BLaER1 (cell line): ENCODE measurements at regions not wholly inside any gene's neighbourhood (a gene's known extent, or its start where the extent isn't known, plus 50 kb on each side); places are given as distances from the start of the nearest gene placed in this dataset.
"Not testable (repeated sequence)": the region's sequence is repeated elsewhere in the genome, so short reads cannot be mapped to it uniquely, and the experiment has no call there.

Experiments used
- H3K27ac ChIP-seq: shearing (Covaris generic); formaldehyde crosslinking; 2 replicates; pipeline ENCODE4 v1.8.1; 2022
- H3K27me3 ChIP-seq: shearing (Covaris generic); formaldehyde crosslinking; 2 replicates; pipeline ENCODE4 v1.8.1; 2022
- H3K36me3 ChIP-seq: shearing (Covaris generic); formaldehyde crosslinking; 2 replicates; pipeline ENCODE4 v1.8.1; 2022
- H3K4me1 ChIP-seq: shearing (Covaris generic); formaldehyde crosslinking; 2 replicates; pipeline ENCODE4 v1.8.1; 2022
- H3K4me2 ChIP-seq: shearing (Covaris generic); formaldehyde crosslinking; 2 replicates; pipeline ENCODE4 v1.8.1; 2022
- H3K4me3 ChIP-seq: shearing (Covaris generic); formaldehyde crosslinking; 2 replicates; pipeline ENCODE4 v1.8.1; 2022
- H3K9ac ChIP-seq: shearing (Covaris generic); formaldehyde crosslinking; 2 replicates; pipeline ENCODE4 v1.8.1; 2022
- H3K9me3 ChIP-seq: shearing (Covaris generic); formaldehyde crosslinking; 2 replicates; pipeline ENCODE4 v1.8.1; 2022
- H4K20me1 ChIP-seq: shearing (Covaris generic); formaldehyde crosslinking; 2 replicates; pipeline ENCODE4 v1.8.1; 2022
- Cebpa-rat ChIP-seq: shearing (Covaris generic); IDR thresholded peaks from 2 replicates; pipeline ENCODE4 v1.8.1; 2022

DNA sequence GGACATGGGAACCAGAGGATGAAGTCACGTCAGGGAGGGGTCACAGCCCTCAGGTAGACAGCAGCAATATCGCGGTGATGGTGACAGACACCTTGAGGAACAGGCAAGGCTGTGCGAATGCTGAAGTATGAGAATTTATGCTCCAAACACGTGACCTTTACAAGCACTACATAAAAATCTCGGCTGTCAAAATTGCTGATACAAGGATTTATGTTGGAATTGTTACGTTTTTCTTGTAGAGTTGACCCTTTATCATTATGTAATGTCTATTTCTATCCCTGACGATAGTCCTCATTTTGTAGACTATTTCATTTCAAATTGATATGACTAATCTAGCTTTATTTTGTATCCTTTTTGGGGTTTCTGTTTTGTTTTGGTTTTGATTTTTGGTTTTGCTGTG is 311.1 kb downstream of the C6orf118 start:
- H3K27ac ChIP-seq, result no peak overlapping the region
- no peak overlapping the region for H3K4me3 ChIP-seq
- H3K4me1 ChIP-seq, result no peaks in the 10 kb centered on the region
- no peak for TF ChIP-seq Cebpa-rat
- H3K9ac ChIP-seq, result no peak overlapping the region
- no peak overlapping the region for H3K4me2 ChIP-seq
- H3K27me3 ChIP-seq, result no peaks in the 10 kb centered on the region
- no peaks in the 10 kb centered on the region for H3K36me3 ChIP-seq
- H4K20me1 ChIP-seq, result no peaks in the 10 kb centered on the region
- H3K9me3 ChIP-seq, result peaks cover 15% of the 10 kb centered on the region

DNA sequence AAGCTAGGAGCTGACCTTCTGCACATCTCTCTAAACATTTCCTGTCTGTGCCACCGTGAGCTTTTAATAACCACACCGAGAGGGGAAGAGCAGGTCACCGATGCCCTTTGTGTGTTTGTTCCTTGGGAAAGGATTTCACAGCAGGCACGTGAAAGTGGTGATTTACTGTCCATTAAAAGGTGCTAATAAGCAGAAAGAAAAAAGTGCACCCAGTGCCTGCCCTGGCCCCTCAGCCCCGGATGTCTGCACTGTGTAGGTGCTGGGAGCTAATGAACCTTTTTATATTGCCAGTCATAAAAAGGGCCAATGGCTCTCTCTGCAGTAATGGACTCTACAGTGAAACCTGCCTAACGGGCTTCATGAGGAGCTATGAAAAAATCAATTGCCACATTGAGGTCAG is 312.6 kb downstream of the C6orf118 start:
- no peaks in the 10 kb centered on the region for H3K4me1 ChIP-seq
- H3K9me3 ChIP-seq, result peaks cover 8% of the 10 kb centered on the region
- H3K36me3 ChIP-seq, result no peaks in the 10 kb centered on the region
- H3K4me2 ChIP-seq, result no peak overlapping the region
- no peak overlapping the region for H3K4me3 ChIP-seq
- no peaks in the 10 kb centered on the region for H3K27me3 ChIP-seq
- no peak overlapping the region for H3K27ac ChIP-seq
- no peaks in the 10 kb centered on the region for H4K20me1 ChIP-seq
- H3K9ac ChIP-seq, result no peak overlapping the region
- TF ChIP-seq Cebpa-rat, result no peak

DNA sequence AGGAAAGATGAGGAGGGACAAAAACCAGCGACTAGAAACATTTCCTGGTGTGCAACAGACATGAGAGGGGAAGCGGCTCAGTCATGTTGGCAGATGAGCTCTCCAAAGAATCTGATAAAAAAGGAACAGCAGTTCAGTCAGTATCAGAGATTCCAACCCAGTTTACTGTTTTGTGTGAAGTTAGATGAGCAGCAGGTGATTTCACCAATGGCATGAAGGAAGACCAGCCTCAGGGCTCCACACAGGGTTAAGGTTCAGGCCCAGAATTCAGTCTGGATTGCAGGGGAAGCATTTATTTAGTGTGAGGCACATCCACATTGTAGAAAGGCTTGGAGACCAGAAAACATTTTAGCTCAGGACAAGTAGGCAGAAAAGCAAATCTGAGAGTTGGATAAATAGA is 317.8 kb downstream of the C6orf118 start:
- no peak overlapping the region for H3K9ac ChIP-seq

DNA sequence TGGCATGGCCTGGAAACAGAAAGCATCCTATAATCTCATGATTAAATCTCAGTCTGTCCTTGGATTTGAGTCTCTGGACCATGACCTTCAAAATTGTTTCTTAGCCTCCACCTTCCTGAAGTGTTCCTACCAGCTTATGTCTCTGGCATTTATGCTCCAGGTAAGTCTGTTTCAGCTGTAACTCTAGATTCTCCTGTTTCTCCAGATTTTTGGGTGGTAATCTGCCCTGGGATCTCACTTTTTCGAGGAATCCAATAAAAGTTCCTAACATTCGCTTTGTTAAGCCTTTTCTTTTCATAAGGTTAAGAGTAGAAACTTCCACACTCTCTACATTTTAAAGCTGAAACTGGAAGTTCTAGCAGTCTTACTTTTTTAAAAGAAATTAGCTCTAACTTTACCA is 318.5 kb downstream of the C6orf118 start:
- TF ChIP-seq Cebpa-rat, result no peak
- Histone ChIP-seq H3K4me3 (no peak overlapping the region), H4K20me1 (no peaks in the 10 kb centered on the region), H3K36me3 (no peaks in the 10 kb centered on the region), H3K27ac (no peak overlapping the region), H3K27me3 (no peaks in the 10 kb centered on the region), H3K4me1 (no peaks in the 10 kb centered on the region), H3K4me2 (no peak overlapping the region), H3K9me3 (no peaks in the 10 kb centered on the region), H3K9ac (no peak overlapping the region)

More for the DNA sequence above, 317.8 kb downstream of the C6orf118 start:
- H3K4me2 ChIP-seq, result no peak overlapping the region
- H3K27me3 ChIP-seq, result no peaks in the 10 kb centered on the region
- H3K4me3 ChIP-seq, result no peak overlapping the region
- H3K4me1 ChIP-seq, result no peaks in the 10 kb centered on the region
- H4K20me1 ChIP-seq, result no peaks in the 10 kb centered on the region
- no peaks in the 10 kb centered on the region for H3K9me3 ChIP-seq
- H3K36me3 ChIP-seq, result no peaks in the 10 kb centered on the region
- H3K27ac ChIP-seq, result no peak overlapping the region
- no peak for TF ChIP-seq Cebpa-rat

DNA sequence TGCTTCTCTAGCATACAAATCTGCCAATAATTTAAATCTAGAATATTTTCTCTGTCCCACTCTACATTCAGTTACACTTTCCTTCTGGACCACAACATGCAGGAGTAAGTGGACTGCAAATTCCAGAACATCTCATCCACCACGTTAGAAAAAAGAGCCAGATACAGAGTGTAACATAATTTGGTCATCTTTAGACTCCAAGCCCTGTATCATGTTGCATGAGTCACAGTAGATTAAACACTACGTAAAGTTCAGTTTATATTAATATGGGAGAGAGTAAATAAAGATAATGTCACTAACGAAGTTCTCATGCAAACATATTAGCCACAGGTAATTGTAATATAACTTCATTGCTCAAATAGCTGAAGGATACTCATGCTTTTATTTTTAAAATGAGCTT is 327.0 kb downstream of the C6orf118 start:
- H4K20me1 ChIP-seq, result no peaks in the 10 kb centered on the region
- no peaks in the 10 kb centered on the region for H3K4me1 ChIP-seq
- no peak overlapping the region for H3K27ac ChIP-seq
- no peaks in the 10 kb centered on the region for H3K9me3 ChIP-seq
- H3K9ac ChIP-seq, result no peak overlapping the region
- no peak for TF ChIP-seq Cebpa-rat
- H3K4me3 ChIP-seq, result no peak overlapping the region
- H3K27me3 ChIP-seq, result no peaks in the 10 kb centered on the region
- no peaks in the 10 kb centered on the region for H3K36me3 ChIP-seq
- no peak overlapping the region for H3K4me2 ChIP-seq

DNA sequence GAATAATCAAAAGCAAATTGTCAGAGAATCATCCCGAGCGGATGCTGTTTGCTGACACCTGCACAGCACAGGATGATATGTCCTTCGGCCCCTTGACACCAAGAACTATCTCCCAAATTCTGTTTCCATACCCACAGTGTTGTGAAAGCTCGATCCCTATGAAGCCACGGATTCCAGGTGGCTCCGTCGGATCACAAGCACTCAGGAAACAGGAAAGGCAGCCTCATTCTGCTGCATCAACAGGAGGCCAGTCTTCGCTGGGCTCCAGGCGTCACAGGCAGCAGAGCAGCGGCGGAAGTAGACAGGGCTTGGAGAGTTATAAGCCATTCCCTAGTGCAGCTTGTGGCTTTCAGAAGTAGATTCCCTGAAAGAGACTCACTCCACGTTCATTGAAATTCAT is 342.3 kb downstream of the C6orf118 start:
- TF ChIP-seq Cebpa-rat, result no peak
- Histone ChIP-seq H3K4me3 (no peak overlapping the region), H3K9ac (no peak overlapping the region), H3K27me3 (no peaks in the 10 kb centered on the region), H3K36me3 (no peaks in the 10 kb centered on the region), H3K4me2 (no peak overlapping the region), H3K9me3 (no peaks in the 10 kb centered on the region), H3K4me1 (no peaks in the 10 kb centered on the region), H4K20me1 (no peaks in the 10 kb centered on the region), H3K27ac (no peak overlapping the region)

DNA sequence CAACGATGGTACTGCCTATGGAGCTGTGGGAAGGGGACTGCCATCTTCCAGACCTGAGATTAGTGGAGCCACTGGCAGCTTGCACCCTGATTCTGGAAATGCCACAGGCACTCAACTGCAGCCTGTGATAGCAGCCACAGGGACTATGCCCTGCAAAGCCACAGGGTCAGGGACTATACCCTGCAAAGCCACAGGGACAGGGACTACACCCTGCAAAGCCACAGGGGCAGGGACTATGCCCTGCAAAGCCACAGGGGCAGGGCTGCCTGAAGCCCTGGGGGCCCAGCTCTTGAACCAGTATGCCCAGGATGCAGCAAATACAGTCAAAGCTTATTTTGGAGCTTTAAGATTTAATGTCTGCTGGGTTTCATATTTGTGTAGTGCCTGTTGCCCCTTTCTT is 346.6 kb downstream of the C6orf118 start:
- TF ChIP-seq Cebpa-rat, result no peak
- Histone ChIP-seq H3K9me3 (no peaks in the 10 kb centered on the region), H4K20me1 (no peaks in the 10 kb centered on the region)

DNA sequence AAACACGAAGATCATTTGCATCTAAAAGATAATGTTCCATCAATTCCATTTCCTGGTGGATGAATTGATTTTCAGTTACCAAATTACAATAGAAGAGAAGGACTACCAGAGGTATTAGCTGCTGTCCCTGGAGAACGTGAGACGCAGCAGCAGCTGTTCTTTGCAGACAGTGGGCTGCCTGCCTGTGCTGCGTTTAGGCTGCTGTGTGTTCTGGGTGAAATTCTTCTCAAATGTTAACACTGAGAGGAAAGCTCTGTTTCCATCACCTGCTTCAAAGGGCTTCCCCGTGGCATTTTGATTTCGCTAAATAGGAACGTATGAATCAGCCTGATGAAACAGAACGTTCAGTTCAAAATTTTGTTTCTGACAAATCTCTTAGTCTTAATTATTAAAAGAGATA is 362.2 kb downstream of the C6orf118 start:
- no peak overlapping the region for H3K4me3 ChIP-seq
- H3K4me2 ChIP-seq, result no peak overlapping the region
- H3K4me1 ChIP-seq, result no peaks in the 10 kb centered on the region
- H3K27me3 ChIP-seq, result no peaks in the 10 kb centered on the region
- no peaks in the 10 kb centered on the region for H4K20me1 ChIP-seq
- H3K36me3 ChIP-seq, result no peaks in the 10 kb centered on the region
- no peak overlapping the region for H3K9ac ChIP-seq
- H3K9me3 ChIP-seq, result no peaks in the 10 kb centered on the region
- no peak for TF ChIP-seq Cebpa-rat
- no peak overlapping the region for H3K27ac ChIP-seq

More for the DNA sequence above, 346.6 kb downstream of the C6orf118 start:
- H3K27ac ChIP-seq, result no peak overlapping the region
- no peak overlapping the region for H3K9ac ChIP-seq
- H3K36me3 ChIP-seq, result no peaks in the 10 kb centered on the region
- no peaks in the 10 kb centered on the region for H3K4me1 ChIP-seq
- no peak overlapping the region for H3K4me3 ChIP-seq
- H3K27me3 ChIP-seq, result no peaks in the 10 kb centered on the region
- no peak overlapping the region for H3K4me2 ChIP-seq

DNA sequence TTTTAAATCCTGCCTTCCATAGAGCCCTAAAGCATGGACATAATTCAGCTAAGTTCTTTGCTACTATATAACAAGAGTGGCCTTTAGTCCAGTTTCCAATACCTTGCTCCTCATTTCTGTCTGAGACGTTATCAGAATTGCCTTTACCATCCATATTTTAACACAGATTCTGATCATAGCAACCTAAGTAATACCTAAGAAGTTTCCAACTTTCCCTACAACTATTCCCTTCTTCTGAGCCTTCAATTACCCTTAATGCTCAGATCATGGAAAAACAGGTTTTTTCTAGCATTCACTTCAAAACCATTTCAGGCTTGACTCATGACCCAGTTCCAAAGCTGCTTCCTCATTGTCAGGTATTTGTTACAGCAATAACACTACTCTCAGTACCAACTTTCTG is 367.1 kb downstream of the C6orf118 start:
- Histone ChIP-seq H3K4me2 (no peak overlapping the region), H3K4me3 (no peak overlapping the region), H3K27ac (no peak overlapping the region), H3K27me3 (no peaks in the 10 kb centered on the region), H3K36me3 (no peaks in the 10 kb centered on the region), H3K9me3 (peaks cover 4% of the 10 kb centered on the region; the same call in 1 of the 2 replicates), H3K4me1 (no peaks in the 10 kb centered on the region), H3K9ac (no peak overlapping the region), H4K20me1 (no peaks in the 10 kb centered on the region)
- TF ChIP-seq Cebpa-rat, result no peak

DNA sequence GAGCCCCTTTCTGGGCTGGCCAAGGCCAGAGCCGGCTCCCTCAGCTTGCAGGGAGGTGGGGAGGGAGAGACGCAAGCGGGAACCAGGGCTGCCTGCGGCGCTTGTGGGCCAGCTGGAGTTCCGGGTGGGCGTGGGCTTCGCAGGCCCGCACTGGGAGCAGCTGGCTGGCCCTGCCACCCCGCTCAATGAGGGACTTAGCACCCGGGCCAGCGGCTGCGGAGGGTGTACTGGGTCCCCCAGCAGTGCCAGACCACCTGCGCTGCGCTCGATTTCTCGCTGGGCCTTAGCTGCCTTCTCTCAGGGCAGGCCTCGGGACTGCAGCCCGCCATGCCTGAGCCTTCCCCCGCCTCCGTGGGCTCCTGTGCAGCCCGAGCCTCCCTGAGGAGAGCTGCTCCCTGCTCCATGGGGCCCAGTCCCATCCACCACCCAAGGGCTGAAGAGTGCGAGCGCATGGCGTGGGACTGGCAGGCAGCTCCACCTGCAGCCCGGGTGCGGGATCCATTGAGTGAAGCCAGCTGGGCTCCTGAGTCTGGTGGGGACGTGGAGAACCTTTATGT is 376.1 kb downstream of the C6orf118 start:
- not testable (repeated sequence) for H3K9ac ChIP-seq, H3K27me3 ChIP-seq, H3K4me2 ChIP-seq, H3K4me3 ChIP-seq, H3K27ac ChIP-seq, H3K9me3 ChIP-seq, H3K36me3 ChIP-seq, H3K4me1 ChIP-seq, H4K20me1 ChIP-seq

DNA sequence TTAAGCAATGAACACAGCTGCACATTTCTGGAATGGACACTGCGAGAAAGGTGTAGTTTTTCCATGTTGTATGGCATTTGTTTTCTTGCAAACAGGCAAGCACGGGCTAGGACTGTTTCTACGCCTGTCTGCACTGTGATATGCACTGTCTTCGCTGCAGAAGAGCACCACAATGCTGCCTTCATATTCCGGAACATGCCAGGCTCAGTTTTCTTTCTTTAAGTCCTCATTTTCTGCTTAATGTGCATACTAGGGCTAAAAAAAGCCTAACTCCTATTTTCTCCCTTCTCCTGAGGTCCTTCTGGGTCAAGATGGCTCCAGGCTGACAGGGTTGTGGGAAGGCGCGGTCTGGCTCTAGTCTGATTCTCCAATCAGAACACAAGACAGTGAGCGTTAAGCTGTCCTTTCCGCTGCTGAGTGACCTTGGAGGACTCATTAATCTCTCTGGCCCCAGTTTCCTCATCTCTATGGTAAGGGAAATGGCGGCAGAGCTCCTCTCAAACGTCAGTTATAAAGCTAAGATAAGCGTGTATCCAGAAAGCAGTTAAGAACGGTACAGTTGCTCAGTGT is 379.9 kb downstream of the C6orf118 start:
- no peak overlapping the region for H3K27ac ChIP-seq

More for the DNA sequence above, 379.9 kb downstream of the C6orf118 start:
- Histone ChIP-seq H3K9ac (no peak overlapping the region), H3K36me3 (no peaks in the 10 kb centered on the region), H3K4me3 (no peak overlapping the region), H3K27me3 (no peaks in the 10 kb centered on the region), H3K9me3 (no peaks in the 10 kb centered on the region; the same call in 1 of the 2 replicates), H3K4me2 (no peak overlapping the region), H4K20me1 (no peaks in the 10 kb centered on the region), H3K4me1 (no peaks in the 10 kb centered on the region)
- no peak for TF ChIP-seq Cebpa-rat
